ENCODE measurements at regions not wholly inside any gene's neighbourhood (a gene's known extent, or its start where the extent isn't known, plus 50 kb on each side); places are given as distances from the start of the nearest gene placed in this dataset.
"Not testable (repeated sequence)": the region's sequence is repeated elsewhere in the genome, so short reads cannot be mapped to it uniquely, and the experiment has no call there.

DNA sequence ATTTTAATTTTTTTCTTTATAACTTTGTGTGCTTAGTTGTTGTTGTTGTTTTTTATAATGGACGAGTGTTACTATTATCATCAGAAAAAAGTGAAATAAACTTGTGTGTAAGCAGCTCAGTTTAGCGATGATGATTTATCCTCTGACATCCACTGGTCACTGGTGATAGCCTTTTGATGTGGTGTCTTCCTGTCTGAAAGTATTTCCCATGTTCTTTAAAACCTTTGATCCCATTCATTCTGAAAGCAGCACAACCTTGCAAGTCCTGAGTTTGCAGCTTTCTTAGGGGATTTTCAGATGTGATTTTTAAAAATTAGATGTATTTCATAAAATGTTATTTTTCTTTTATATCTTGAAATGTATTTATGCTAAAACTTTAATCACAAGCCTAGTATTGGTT is 85.9 kb upstream of the ZPLD1 start:
- TF ChIP-seq, protein P1, sequence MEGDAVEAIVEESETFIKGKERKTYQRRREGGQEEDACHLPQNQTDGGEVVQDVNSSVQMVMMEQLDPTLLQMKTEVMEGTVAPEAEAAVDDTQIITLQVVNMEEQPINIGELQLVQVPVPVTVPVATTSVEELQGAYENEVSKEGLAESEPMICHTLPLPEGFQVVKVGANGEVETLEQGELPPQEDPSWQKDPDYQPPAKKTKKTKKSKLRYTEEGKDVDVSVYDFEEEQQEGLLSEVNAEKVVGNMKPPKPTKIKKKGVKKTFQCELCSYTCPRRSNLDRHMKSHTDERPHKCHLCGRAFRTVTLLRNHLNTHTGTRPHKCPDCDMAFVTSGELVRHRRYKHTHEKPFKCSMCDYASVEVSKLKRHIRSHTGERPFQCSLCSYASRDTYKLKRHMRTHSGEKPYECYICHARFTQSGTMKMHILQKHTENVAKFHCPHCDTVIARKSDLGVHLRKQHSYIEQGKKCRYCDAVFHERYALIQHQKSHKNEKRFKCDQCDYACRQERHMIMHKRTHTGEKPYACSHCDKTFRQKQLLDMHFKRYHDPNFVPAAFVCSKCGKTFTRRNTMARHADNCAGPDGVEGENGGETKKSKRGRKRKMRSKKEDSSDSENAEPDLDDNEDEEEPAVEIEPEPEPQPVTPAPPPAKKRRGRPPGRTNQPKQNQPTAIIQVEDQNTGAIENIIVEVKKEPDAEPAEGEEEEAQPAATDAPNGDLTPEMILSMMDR (IDR thresholded peaks at IDR 0.05): no peak
- H3K27me3 Mint-ChIP-seq: peaks cover 7% of the 10 kb centered on the region
- ChIA-PET CTCF (interaction anchor here (1.6 kb wide), 1 partner anchor 9 kb away, joined by 7 read pairs; no protein-coding TSS in a partner anchor), POLR2A (no interaction called here)
- no peak for DNase-seq
- no peaks in the 10 kb centered on the region for H3K4me1 Mint-ChIP-seq (ENCODE audit: low read depth)
- no peaks in the 10 kb centered on the region for H3K9me3 Mint-ChIP-seq
- no peaks in the 10 kb centered on the region for H3K36me3 Mint-ChIP-seq (ENCODE audit: low read depth)
- intact Hi-C loops (cut with micrococcal nuclease): no loop called here
- no peak for ATAC-seq
- H3K27ac Mint-ChIP-seq: no peak overlapping the region
- H3K4me3 Mint-ChIP-seq: no peak overlapping the region

GRCh38 chr3:102353148-102353547 is 81.7 kb upstream of the ZPLD1 start:
- intact Hi-C loops (cut with micrococcal nuclease): no loop called here
- H3K27ac Mint-ChIP-seq: no peak overlapping the region
- TF ChIP-seq, protein P1 (IDR thresholded peaks at IDR 0.05): no peak
- POLR2A ChIA-PET: no interaction called here
- DNase-seq (no peak), ATAC-seq (no peak)
- no peaks in the 10 kb centered on the region for H3K36me3 Mint-ChIP-seq (ENCODE audit: low read depth)
- no peaks in the 10 kb centered on the region for H3K9me3 Mint-ChIP-seq
- H3K4me3 Mint-ChIP-seq: no peak overlapping the region
- H3K27me3 Mint-ChIP-seq: peaks cover 2% of the 10 kb centered on the region
- no peaks in the 10 kb centered on the region for H3K4me1 Mint-ChIP-seq (ENCODE audit: low read depth)
- CTCF ChIA-PET: no interaction called here

- no peak for DNase-seq
- no peak overlapping the region for H3K27ac Mint-ChIP-seq
- no peaks in the 10 kb centered on the region for H3K9me3 Mint-ChIP-seq
- H3K4me1 Mint-ChIP-seq (ENCODE audit: low read depth): no peaks in the 10 kb centered on the region
- no peak for ATAC-seq
- TF ChIP-seq, protein P1 (IDR thresholded peaks at IDR 0.05): no peak
- H3K27me3 Mint-ChIP-seq: peaks cover 2% of the 10 kb centered on the region
- no peak overlapping the region for H3K4me3 Mint-ChIP-seq
- no peaks in the 10 kb centered on the region for H3K36me3 Mint-ChIP-seq (ENCODE audit: low read depth)
- POLR2A ChIA-PET: no interaction called here
- intact Hi-C loops (cut with micrococcal nuclease): no loop called here
- CTCF ChIA-PET: no interaction called here
These were observed 81.0 kb upstream of the ZPLD1 start for GRCh38 chr3:102353805-102354204.

- ChIA-PET POLR2A (no interaction called here), CTCF (no interaction called here)
- TF ChIP-seq, protein P1 (IDR thresholded peaks at IDR 0.05): no peak
- peaks cover 2% of the 10 kb centered on the region for H3K27me3 Mint-ChIP-seq
- H3K4me3 Mint-ChIP-seq: no peak overlapping the region
- intact Hi-C loops (cut with micrococcal nuclease): no loop called here
- H3K36me3 Mint-ChIP-seq (ENCODE audit: low read depth): no peaks in the 10 kb centered on the region
- no peak overlapping the region for H3K27ac Mint-ChIP-seq
- DNase-seq (no peak), ATAC-seq (no peak)
- H3K4me1 Mint-ChIP-seq (ENCODE audit: low read depth): no peaks in the 10 kb centered on the region
- H3K9me3 Mint-ChIP-seq: no peaks in the 10 kb centered on the region
These were observed 79.8 kb upstream of the ZPLD1 start for GRCh38 chr3:102354818-102355515.

DNA sequence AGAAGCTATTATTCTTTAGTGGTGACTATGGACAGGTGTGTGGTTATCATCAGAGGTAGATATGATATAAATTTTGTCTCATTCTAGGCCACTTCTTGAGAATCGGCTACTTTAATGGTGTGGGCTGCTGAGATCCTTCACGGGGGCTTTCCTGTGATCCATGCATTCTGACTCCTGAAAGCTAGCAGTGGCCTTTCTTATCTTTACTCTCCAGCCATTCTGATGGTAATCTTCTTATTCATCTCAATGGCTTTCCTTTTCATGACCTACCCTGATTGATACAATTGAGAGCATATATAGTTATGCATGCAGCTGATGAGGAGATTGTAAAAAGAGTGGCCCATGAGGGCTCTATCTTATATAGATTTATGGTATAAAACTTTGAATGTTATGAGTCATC is 78.3 kb upstream of the ZPLD1 start:
- H3K27ac Mint-ChIP-seq: no peak overlapping the region
- ChIA-PET CTCF (no interaction called here), POLR2A (no interaction called here)
- no peaks in the 10 kb centered on the region for H3K4me1 Mint-ChIP-seq (ENCODE audit: low read depth)
- intact Hi-C loops (cut with micrococcal nuclease): no loop called here
- no peaks in the 10 kb centered on the region for H3K9me3 Mint-ChIP-seq
- no peak overlapping the region for H3K4me3 Mint-ChIP-seq
- H3K27me3 Mint-ChIP-seq: no peaks in the 10 kb centered on the region
- ATAC-seq: no peak
- TF ChIP-seq, protein P1 (IDR thresholded peaks at IDR 0.05): no peak
- no peaks in the 10 kb centered on the region for H3K36me3 Mint-ChIP-seq (ENCODE audit: low read depth)
- no peak for DNase-seq

DNA sequence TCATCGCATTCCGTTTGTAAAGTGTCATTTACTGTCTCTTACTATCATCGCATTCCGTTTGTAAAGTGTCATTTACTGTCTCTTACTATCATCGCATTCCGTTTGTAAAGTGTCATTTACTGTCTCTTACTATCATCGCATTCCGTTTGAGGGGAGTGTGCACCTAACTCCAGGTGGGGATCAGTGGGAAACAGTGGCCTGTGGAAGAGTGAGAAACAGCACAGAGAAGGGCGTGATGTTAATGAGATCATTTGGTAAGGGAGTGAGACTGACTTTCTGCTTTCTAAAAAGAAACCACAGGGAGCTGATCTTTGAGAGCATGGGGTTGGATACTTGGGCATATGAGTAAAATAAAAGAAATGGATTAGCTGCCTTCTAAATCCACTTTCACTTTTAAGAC is 77.5 kb upstream of the ZPLD1 start:
- H3K4me3 Mint-ChIP-seq; DNase-seq; H3K4me1 Mint-ChIP-seq (ENCODE audit: low read depth); H3K27ac Mint-ChIP-seq; CTCF ChIA-PET; POLR2A ChIA-PET; H3K36me3 Mint-ChIP-seq (ENCODE audit: low read depth); intact Hi-C loops (cut with micrococcal nuclease); ATAC-seq; H3K9me3 Mint-ChIP-seq; H3K27me3 Mint-ChIP-seq: not testable (repeated sequence)

All from activated CD8-positive, alpha-beta T cell treated with anti-CD3 and anti-CD28 coated beads for 36 hours (primary cell).